Ishikawa (cell line): ENCODE measurements at regions not wholly inside any gene's neighbourhood (a gene's known extent, or its start where the extent isn't known, plus 50 kb on each side); places are given as distances from the start of the nearest gene placed in this dataset.

Experiments used
- CEBPB ChIP-seq: IDR thresholded peaks from 2 replicates; pipeline ENCODE4 v1.6.1; 2012
- CREB1 ChIP-seq: IDR thresholded peaks from 2 replicates; pipeline ENCODE4 v1.6.1; 2012; ENCODE audit warnings: low read depth
- EGR1 ChIP-seq: IDR thresholded peaks from 2 replicates; pipeline ENCODE4 v1.6.1; 2012
- EP300 ChIP-seq: IDR thresholded peaks from 2 replicates; pipeline ENCODE4 v1.6.1; 2012; ENCODE audit warnings: borderline replicate concordance
- FOXM1 ChIP-seq: IDR thresholded peaks from 2 replicates; pipeline ENCODE4 v1.6.1; 2012; ENCODE audit warnings: low read depth, borderline replicate concordance
- NFIC ChIP-seq: IDR thresholded peaks from 2 replicates; pipeline ENCODE4 v1.6.1; 2012
- RAD21 ChIP-seq: IDR thresholded peaks from 2 replicates; pipeline ENCODE4 v1.6.1; 2012; ENCODE audit warnings: low read depth
- TAF1 ChIP-seq: IDR thresholded peaks from 2 replicates; pipeline ENCODE4 v1.6.1; 2012; ENCODE audit warnings: low read depth, mild to moderate bottlenecking
- TCF12 ChIP-seq: IDR thresholded peaks from 2 replicates; pipeline ENCODE4 v1.6.1; 2012; ENCODE audit warnings: low read depth
- TEAD4 ChIP-seq: IDR thresholded peaks from 2 replicates; pipeline ENCODE4 v1.6.1; 2012
- YY1 ChIP-seq: IDR thresholded peaks from 2 replicates; pipeline ENCODE4 v1.6.1; 2012; ENCODE audit warnings: low read depth
- ZBTB7A ChIP-seq: IDR thresholded peaks from 2 replicates; pipeline ENCODE4 v1.6.1; 2012; ENCODE audit warnings: low read depth
- TF ChIP-seq, protein P1 (sequence below): IDR thresholded peaks from 2 replicates; pipeline ENCODE4 v1.6.1; 2012
- TF ChIP-seq, protein P2 (sequence below): IDR thresholded peaks from 2 replicates; pipeline ENCODE4 v1.6.1; 2012
- TF ChIP-seq, protein P3 (sequence below): IDR thresholded peaks from 2 replicates; pipeline ENCODE4 v1.6.1; 2012; ENCODE audit warnings: low read depth, mild to moderate bottlenecking

DNA sequence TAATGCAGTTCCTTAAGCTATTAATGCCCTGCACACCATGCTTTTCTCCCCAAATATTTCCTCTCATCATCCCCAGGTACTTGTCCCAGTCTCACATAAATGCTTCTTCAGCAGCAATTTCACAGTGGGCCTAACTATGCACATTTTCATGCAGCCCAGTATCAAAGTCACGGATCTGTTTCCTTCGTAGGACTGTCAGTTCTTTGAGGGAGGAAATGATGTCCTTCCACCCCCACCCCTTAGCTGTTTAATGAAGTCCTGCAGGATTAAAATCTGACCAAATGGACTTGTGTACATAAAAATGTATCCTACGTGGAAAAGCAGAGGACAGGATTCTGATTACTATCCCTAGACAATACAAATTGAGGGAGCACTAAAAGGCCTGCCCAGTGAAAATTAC is 68.6 kb upstream of the ARGLU1 start:
- TF ChIP-seq CEBPB (no peak), EGR1 (no peak), NFIC (no peak), TEAD4 (no peak), ZBTB7A (no peak), TCF12 (no peak), EP300 (no peak), RAD21 (no peak), CREB1 (no peak)
- TF ChIP-seq, protein P1, sequence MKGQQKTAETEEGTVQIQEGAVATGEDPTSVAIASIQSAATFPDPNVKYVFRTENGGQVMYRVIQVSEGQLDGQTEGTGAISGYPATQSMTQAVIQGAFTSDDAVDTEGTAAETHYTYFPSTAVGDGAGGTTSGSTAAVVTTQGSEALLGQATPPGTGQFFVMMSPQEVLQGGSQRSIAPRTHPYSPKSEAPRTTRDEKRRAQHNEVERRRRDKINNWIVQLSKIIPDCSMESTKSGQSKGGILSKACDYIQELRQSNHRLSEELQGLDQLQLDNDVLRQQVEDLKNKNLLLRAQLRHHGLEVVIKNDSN: no peak
- TF ChIP-seq, protein P2, sequence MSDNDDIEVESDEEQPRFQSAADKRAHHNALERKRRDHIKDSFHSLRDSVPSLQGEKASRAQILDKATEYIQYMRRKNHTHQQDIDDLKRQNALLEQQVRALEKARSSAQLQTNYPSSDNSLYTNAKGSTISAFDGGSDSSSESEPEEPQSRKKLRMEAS: no peak

DNA sequence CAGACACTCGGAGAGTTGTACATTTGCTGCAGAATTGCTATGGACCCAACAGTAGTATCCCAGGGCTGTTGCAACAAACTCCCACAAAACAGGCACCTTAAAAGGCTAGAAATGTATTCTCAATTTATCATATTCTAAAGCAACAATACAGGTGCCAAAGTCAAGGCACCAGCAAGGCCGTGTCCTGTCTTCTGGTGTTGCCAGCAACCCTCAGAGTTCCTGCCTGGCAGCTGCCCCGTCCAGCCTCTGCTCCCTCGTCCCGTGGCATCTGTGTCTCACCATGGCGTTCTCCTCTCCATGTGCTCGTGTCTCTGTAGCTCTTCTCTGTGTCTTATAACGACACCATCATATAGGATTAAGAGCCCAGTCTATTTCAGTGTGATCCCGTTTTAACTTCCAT is 67.7 kb upstream of the ARGLU1 start:
- TF ChIP-seq CREB1: no peak
- no peak for TF ChIP-seq NFIC
- TF ChIP-seq CEBPB: no peak
- TF ChIP-seq TCF12: no peak
- no peak for TF ChIP-seq EGR1
- TF ChIP-seq YY1: no peak
- TF ChIP-seq EP300: no peak
- TF ChIP-seq, protein P3, sequence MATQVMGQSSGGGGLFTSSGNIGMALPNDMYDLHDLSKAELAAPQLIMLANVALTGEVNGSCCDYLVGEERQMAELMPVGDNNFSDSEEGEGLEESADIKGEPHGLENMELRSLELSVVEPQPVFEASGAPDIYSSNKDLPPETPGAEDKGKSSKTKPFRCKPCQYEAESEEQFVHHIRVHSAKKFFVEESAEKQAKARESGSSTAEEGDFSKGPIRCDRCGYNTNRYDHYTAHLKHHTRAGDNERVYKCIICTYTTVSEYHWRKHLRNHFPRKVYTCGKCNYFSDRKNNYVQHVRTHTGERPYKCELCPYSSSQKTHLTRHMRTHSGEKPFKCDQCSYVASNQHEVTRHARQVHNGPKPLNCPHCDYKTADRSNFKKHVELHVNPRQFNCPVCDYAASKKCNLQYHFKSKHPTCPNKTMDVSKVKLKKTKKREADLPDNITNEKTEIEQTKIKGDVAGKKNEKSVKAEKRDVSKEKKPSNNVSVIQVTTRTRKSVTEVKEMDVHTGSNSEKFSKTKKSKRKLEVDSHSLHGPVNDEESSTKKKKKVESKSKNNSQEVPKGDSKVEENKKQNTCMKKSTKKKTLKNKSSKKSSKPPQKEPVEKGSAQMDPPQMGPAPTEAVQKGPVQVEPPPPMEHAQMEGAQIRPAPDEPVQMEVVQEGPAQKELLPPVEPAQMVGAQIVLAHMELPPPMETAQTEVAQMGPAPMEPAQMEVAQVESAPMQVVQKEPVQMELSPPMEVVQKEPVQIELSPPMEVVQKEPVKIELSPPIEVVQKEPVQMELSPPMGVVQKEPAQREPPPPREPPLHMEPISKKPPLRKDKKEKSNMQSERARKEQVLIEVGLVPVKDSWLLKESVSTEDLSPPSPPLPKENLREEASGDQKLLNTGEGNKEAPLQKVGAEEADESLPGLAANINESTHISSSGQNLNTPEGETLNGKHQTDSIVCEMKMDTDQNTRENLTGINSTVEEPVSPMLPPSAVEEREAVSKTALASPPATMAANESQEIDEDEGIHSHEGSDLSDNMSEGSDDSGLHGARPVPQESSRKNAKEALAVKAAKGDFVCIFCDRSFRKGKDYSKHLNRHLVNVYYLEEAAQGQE: no peak
- no peak for TF ChIP-seq TEAD4
- no peak for TF ChIP-seq FOXM1
- TF ChIP-seq, protein P2: no peak
- TF ChIP-seq, protein P1: no peak
- TF ChIP-seq ZBTB7A: no peak
- TF ChIP-seq TAF1: no peak
- no peak for TF ChIP-seq RAD21

DNA sequence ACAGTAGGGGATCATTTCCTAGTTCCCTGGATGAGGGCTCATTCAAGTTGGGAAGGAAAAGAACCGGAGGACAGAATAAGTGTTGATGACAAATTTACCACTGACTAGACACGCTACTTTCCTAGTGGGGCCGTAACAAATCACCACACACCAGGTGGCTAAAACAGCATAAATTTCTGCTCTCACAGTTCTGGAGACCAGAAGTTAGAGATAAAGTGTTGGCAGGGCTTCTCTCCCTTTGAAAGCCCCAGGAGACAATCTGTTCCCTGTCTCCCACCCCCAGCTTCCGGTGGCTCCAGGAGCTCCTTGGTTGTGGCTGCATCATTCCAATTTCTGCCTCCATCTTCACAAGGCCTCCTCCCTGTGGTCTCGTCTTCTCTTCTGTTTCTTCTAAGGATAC is 65.4 kb upstream of the ARGLU1 start:
- TF ChIP-seq CEBPB: no peak

DNA sequence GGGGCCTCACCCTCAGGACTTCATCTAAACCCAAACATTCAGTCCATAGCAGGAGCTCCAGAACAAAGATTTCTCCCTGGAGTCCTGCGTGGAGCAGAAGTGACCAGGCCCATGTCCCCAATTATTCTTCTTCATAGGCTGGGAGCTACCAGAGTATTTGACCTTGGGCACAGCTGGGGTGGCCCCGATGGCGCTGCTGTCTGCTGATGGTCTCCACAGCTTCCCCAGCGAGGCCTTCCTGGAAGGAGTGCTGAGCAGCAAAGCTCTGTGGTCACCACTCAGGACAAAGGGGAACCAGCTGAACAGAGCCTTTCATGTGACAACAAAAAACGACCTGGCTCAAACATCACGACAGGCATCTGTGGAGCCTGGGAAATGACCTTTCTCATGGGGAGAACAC is 62.7 kb upstream of the ARGLU1 start:
- TF ChIP-seq CREB1 (no peak), TAF1 (no peak), ZBTB7A (no peak), FOXM1 (no peak), CEBPB (no peak), YY1 (no peak), RAD21 (no peak), TCF12 (no peak), EP300 (no peak), TEAD4 (no peak), NFIC (no peak), EGR1 (no peak)
- TF ChIP-seq, protein P1: no peak
- TF ChIP-seq, protein P3: no peak
- TF ChIP-seq, protein P2: no peak

DNA sequence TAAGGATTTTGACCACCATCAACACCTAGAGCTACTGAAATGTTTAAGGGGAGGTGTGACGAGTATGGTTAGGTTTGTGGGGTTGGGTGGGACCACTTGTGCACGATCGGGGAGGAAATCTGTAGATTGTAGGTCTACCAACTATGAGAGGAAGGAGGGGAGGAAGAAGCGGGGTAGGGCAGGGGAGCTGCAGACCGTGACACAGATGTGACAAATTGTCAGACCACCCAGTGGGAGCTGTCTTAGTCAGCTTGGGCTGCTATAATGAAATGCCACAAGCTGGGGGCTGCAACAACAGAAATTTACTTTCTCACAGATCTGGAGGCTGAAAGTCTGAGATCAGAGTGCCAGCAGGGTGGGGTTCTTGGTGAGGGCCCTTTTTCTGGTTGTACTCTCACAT is 62.2 kb upstream of the ARGLU1 start:
- no peak for TF ChIP-seq TAF1
- no peak for TF ChIP-seq CREB1
- TF ChIP-seq, protein P2: no peak
- no peak for TF ChIP-seq YY1
- TF ChIP-seq FOXM1: no peak
- TF ChIP-seq TCF12: no peak
- TF ChIP-seq EP300: no peak
- TF ChIP-seq CEBPB: no peak
